Smooth muscle cell (in vitro differentiated cells): ENCODE measurements at regions not wholly inside any gene's neighbourhood (a gene's known extent, or its start where the extent isn't known, plus 50 kb on each side); places are given as distances from the start of the nearest gene placed in this dataset.

Experiments used
- DNase-seq: peaks from one replicate; lab custom pipeline; 2025; ENCODE audit not compliant: unreplicated experiment; lab: John Stamatoyannopoulos, UW
- H2AFZ ChIP-seq: fragments of 200-600 bp; sonication (generic); 2 replicates; pipeline ENCODE4 v1.6.0; 2016; ENCODE audit warnings: antibody characterized with exemption, low read depth, mild to moderate bottlenecking
- H3F3A ChIP-seq: fragments of 200-600 bp; sonication (generic); 2 replicates; pipeline ENCODE4 v1.6.0; 2017; ENCODE audit warnings: antibody characterized with exemption, low read depth
- H3K27ac ChIP-seq: fragments of 200-600 bp; sonication (generic); 2 replicates; pipeline ENCODE4 v1.5.1; 2016; ENCODE audit warnings: low read depth, mild to moderate bottlenecking
- H3K27me3 ChIP-seq: fragments of 200-600 bp; sonication (generic); 2 replicates; pipeline ENCODE4 v1.6.1; 2016; ENCODE audit warnings: low read depth, mild to moderate bottlenecking
- H3K36me3 ChIP-seq: fragments of 200-600 bp; sonication (generic); 2 replicates; pipeline ENCODE4 v1.5.1; 2016; ENCODE audit warnings: low read depth
- H3K4me1 ChIP-seq: fragments of 200-600 bp; sonication (generic); 2 replicates; pipeline ENCODE4 v1.5.1; 2016; ENCODE audit warnings: low read depth
- H3K4me2 ChIP-seq: fragments of 200-600 bp; sonication (generic); 2 replicates; pipeline ENCODE4 v1.6.0; 2016; ENCODE audit warnings: mild to moderate bottlenecking
- H3K4me3 ChIP-seq: fragments of 200-600 bp; sonication (generic); 2 replicates; pipeline ENCODE4 v1.5.1; 2016; ENCODE audit warnings: mild to moderate bottlenecking
- H3K79me2 ChIP-seq: fragments of 200-600 bp; sonication (generic); 2 replicates; pipeline ENCODE4 v1.6.0; 2016; ENCODE audit warnings: low read depth, mild to moderate bottlenecking
- H3K9ac ChIP-seq: fragments of 200-600 bp; sonication (generic); 2 replicates; pipeline ENCODE4 v1.6.0; 2016; ENCODE audit warnings: low read depth
- H3K9me3 ChIP-seq: fragments of 200-600 bp; sonication (generic); replicated peaks from 2 replicates; pipeline ENCODE4 v1.5.1; 2016; ENCODE audit warnings: low read depth
- H4K20me1 ChIP-seq: fragments of 200-600 bp; sonication (generic); 2 replicates; pipeline ENCODE4 v1.6.0; 2016; ENCODE audit warnings: low read depth
- CTCF ChIP-seq: fragments of 200-600 bp; sonication (generic); IDR thresholded peaks from 2 replicates; pipeline ENCODE4 v1.5.1; 2017; ENCODE audit warnings: borderline replicate concordance, mild to moderate bottlenecking, antibody characterized with exemption; ENCODE audit not compliant: insufficient read depth, poor library complexity, severe bottlenecking
- WGBS: methylation state at CpG from one replicate; pipeline ENCODE4 v1.1.7; 2016; ENCODE audit warnings: low lambda C conversion rate; 5-methylcytosine and 5-hydroxymethylcytosine counted together

GRCh38 chr17:33908363-33909064 is 346.6 kb upstream of the CCL2 start:
- H3K9ac ChIP-seq: no peak overlapping the region
- DNase-seq: no peak
- H3K4me2 ChIP-seq: no peak overlapping the region
- H3F3A ChIP-seq: no peaks in the 10 kb centered on the region
- no peak for TF ChIP-seq CTCF
- H4K20me1 ChIP-seq: no peaks in the 10 kb centered on the region
- WGBS: 75% methylated on average over 2 of the region's 2 CpGs
- no peaks in the 10 kb centered on the region for H3K79me2 ChIP-seq
- no peak overlapping the region for H3K27ac ChIP-seq
- H3K27me3 ChIP-seq: no peaks in the 10 kb centered on the region
- no peaks in the 10 kb centered on the region for H3K4me1 ChIP-seq
- no peaks in the 10 kb centered on the region for H3K9me3 ChIP-seq
- no peaks in the 10 kb centered on the region for H3K36me3 ChIP-seq
- no peak overlapping the region for H2AFZ ChIP-seq
- H3K4me3 ChIP-seq: no peak overlapping the region

- Histone ChIP-seq H3K9me3 (no peaks in the 10 kb centered on the region), H3K4me3 (no peak overlapping the region), H4K20me1 (no peaks in the 10 kb centered on the region), H3K36me3 (no peaks in the 10 kb centered on the region), H3K4me1 (no peaks in the 10 kb centered on the region), H3K79me2 (no peaks in the 10 kb centered on the region), H2AFZ (no peak overlapping the region), H3F3A (no peaks in the 10 kb centered on the region), H3K27me3 (peaks cover under 1% of the 10 kb centered on the region), H3K27ac (no peak overlapping the region), H3K9ac (no peak overlapping the region), H3K4me2 (no peak overlapping the region)
- 93% methylated on average over 2 of the region's 2 CpGs for WGBS
- no peak for DNase-seq
- TF ChIP-seq CTCF: no peak
These were observed 344.8 kb upstream of the CCL2 start for GRCh38 chr17:33910200-33910857.

GRCh38 chr17:33914125-33914524 is 341.0 kb upstream of the CCL2 start:
- Histone ChIP-seq H3K9me3 (no peaks in the 10 kb centered on the region), H3F3A (no peaks in the 10 kb centered on the region), H3K4me2 (no peak overlapping the region), H3K4me1 (no peaks in the 10 kb centered on the region), H3K9ac (no peak overlapping the region), H3K4me3 (no peak overlapping the region), H3K36me3 (no peaks in the 10 kb centered on the region), H3K27me3 (peaks cover 9% of the 10 kb centered on the region), H3K27ac (no peak overlapping the region), H4K20me1 (no peaks in the 10 kb centered on the region), H3K79me2 (no peaks in the 10 kb centered on the region), H2AFZ (no peak overlapping the region)
- TF ChIP-seq CTCF: no peak
- no peak for DNase-seq
- WGBS: 85% methylated on average over 4 of the region's 4 CpGs
